K562 (cell line): ENCODE measurements at regions not wholly inside any gene's neighbourhood (a gene's known extent, or its start where the extent isn't known, plus 50 kb on each side); places are given as distances from the start of the nearest gene placed in this dataset.

Experiments used
- FOXJ3 ChIP-seq: sonication (generic); formaldehyde crosslinking; IDR thresholded peaks from 2 replicates; pipeline ENCODE4 v1.4.0; 2020; ENCODE audit warnings: mild to moderate bottlenecking, missing genetic modification reagents
- FOXM1 ChIP-seq, 2 experiments: fragments of 450-650 bp in 1 of 2; sonication (generic) in 1 of 2; formaldehyde crosslinking in 1 of 2; IDR thresholded peaks; 2 replicates each; pipeline versions ENCODE4 v1.6.1 to v1.9.0; 2017 to 2022; ENCODE audit warnings: low read depth in 2 of 2, mild to moderate bottlenecking in 2 of 2, missing genetic modification reagents in 1 of 2, moderate library complexity in 1 of 2
- HDAC1 ChIP-seq, 2 experiments: fragments of 450-650 bp; IDR thresholded peaks; 2 replicates each; pipeline ENCODE4 v1.6.1; 2016 to 2017; ENCODE audit warnings: inconsistent platforms in 1 of 2, mild to moderate bottlenecking in 1 of 2, moderate library complexity in 1 of 2
- HLTF ChIP-seq: fragments of 450-650 bp; IDR thresholded peaks from 2 replicates; pipeline ENCODE4 v1.6.1; 2016
- HMGXB4 ChIP-seq: sonication (generic); formaldehyde crosslinking; IDR thresholded peaks from 2 replicates; pipeline ENCODE4 v1.8.1; 2023; ENCODE audit warnings: mild to moderate bottlenecking, missing genetic modification reagents
- JUND ChIP-seq, 2 experiments: IDR thresholded peaks; 2 replicates in 1 of 2; 3 replicates in 1 of 2; pipeline ENCODE4 v1.6.1; 2011; ENCODE audit warnings: borderline replicate concordance in 2 of 2, low read depth in 2 of 2, low read length in 2 of 2, improper control_type of control experiment in 1 of 2, missing biosample characterization in 1 of 2, missing genetic modification characterization in 1 of 2, missing genetic modification reagents in 1 of 2
- PYGO2 ChIP-seq: fragments of 450-650 bp; IDR thresholded peaks from 2 replicates; pipeline ENCODE4 v1.6.1; 2016; ENCODE audit warnings: mild to moderate bottlenecking, missing genetic modification characterization, moderate library complexity, missing compliant biosample characterization
- REST ChIP-seq, 2 experiments: fragments of 450-650 bp; formaldehyde crosslinking in 1 of 2; IDR thresholded peaks; 2 replicates each; pipeline versions ENCODE4 v1.4.0 to v1.6.1; 2014 to 2020; ENCODE audit warnings: mild to moderate bottlenecking in 2 of 2, borderline replicate concordance in 1 of 2, low read depth in 1 of 2
- SNIP1 ChIP-seq: fragments of 450-650 bp; IDR thresholded peaks from 2 replicates; pipeline ENCODE4 v1.7.1; 2017; ENCODE audit warnings: low read depth, mild to moderate bottlenecking
- TOE1 ChIP-seq, 2 experiments: fragments of 450-650 bp in 1 of 2; sonication (generic) in 1 of 2; formaldehyde crosslinking in 1 of 2; IDR thresholded peaks; 2 replicates each; pipeline versions ENCODE4 v1.7.1 to v1.8.0; 2016 to 2022; ENCODE audit warnings: borderline replicate concordance in 2 of 2, mild to moderate bottlenecking in 2 of 2, antibody characterized with exemption in 1 of 2, inconsistent platforms in 1 of 2, low read depth in 1 of 2, missing genetic modification reagents in 1 of 2, moderate library complexity in 1 of 2
- ZKSCAN1 ChIP-seq: fragments of 150-350 bp; IDR thresholded peaks from 2 replicates; pipeline ENCODE4 v1.6.1; 2016; ENCODE audit warnings: low read depth, low read length
- ZKSCAN3 ChIP-seq: fragments of 250-450 bp; sonication (Bioruptor Pico); IDR thresholded peaks from 2 replicates; pipeline ENCODE4 v1.4.0; 2020
- ZNF586 ChIP-seq: fragments of 450-650 bp; formaldehyde crosslinking; conservative IDR thresholded peaks from 2 replicates; pipeline ENCODE4 v1.4.0; 2020; ENCODE audit warnings: mild to moderate bottlenecking, moderate library complexity
- ZNF740 ChIP-seq, 3 experiments: fragments of 200-800 bp in 1 of 3; sonication (Bioruptor generic) in 1 of 3; sonication (generic) in 1 of 3; formaldehyde crosslinking in 1 of 3; IDR thresholded peaks; 2 replicates each; pipeline versions ENCODE4 v1.6.1 to v1.8.0; 2016 to 2022; ENCODE audit warnings: mild to moderate bottlenecking in 2 of 3, missing compliant biosample characterization in 2 of 3, missing genetic modification characterization in 2 of 3, missing genetic modification reagents in 1 of 3

- peak; percentile 53; the same call in 1 of the 2 replicates for TF ChIP-seq ZKSCAN1
- TF ChIP-seq FOXM1 (IDR thresholded peaks at IDR 0.05; ENCODE audit: low read depth) = peak; percentile 64
- no peak for TF ChIP-seq FOXM1 (CRISPR knock-in tag; IDR thresholded peaks at IDR 0.05; ENCODE audit: low read depth)
- no peak for TF ChIP-seq PYGO2 (tag)
- no peak for TF ChIP-seq ZNF586 (CRISPR knock-in tag)
- TF ChIP-seq HDAC1 (IDR thresholded peaks at IDR 0.05) = peak; percentile 29 to 74; a peak in 2 of 4 replicates
- peak; percentile 50; the same call in 1 of the 2 replicates for TF ChIP-seq JUND (IDR thresholded peaks at IDR 0.05; ENCODE audit: borderline replicate concordance, low read depth, low read length)
- no peak; the same call in 2 of the 3 replicates for TF ChIP-seq JUND (tag; IDR thresholded peaks at IDR 0.05; ENCODE audit: borderline replicate concordance, low read depth, low read length)
- no peak for TF ChIP-seq HLTF
- TF ChIP-seq REST (IDR thresholded peaks at IDR 0.05; ENCODE audit: borderline replicate concordance) = peak; percentile 54
- TF ChIP-seq REST (CRISPR knock-in tag; IDR thresholded peaks at IDR 0.05; ENCODE audit: low read depth) = no peak; the same call in 1 of the 2 replicates
- 0 out of 2 replicates have a peak, but pooled peaks have one; percentile 23 for TF ChIP-seq HMGXB4 (CRISPR knock-in tag)
- peak; percentile 94 for TF ChIP-seq ZNF740 (CRISPR knock-in tag; IDR thresholded peaks at IDR 0.05)
- peak in 1 of 2 experiments; percentile 74; a peak in 2 of 4 replicates for TF ChIP-seq ZNF740 (tag; IDR thresholded peaks at IDR 0.05)
- TF ChIP-seq ZKSCAN3 = no peak
- no peak for TF ChIP-seq FOXJ3
- peak; percentile 1; the same call in 1 of the 2 replicates for TF ChIP-seq SNIP1
- TF ChIP-seq TOE1 (IDR thresholded peaks at IDR 0.05; ENCODE audit: borderline replicate concordance) = 0 out of 2 replicates have a peak, but pooled peaks have one; percentile 8
- TF ChIP-seq TOE1 (CRISPR knock-in tag; IDR thresholded peaks at IDR 0.05; ENCODE audit: borderline replicate concordance, low read depth) = no peak
These were observed 57.6 kb upstream of the EZH2 start (continued) for GRCh38 chr7:148941598-148942275.
